Gastroesophageal sphincter (tissue), 4 donors: ENCODE measurements at regions not wholly inside any gene's neighbourhood (a gene's known extent, or its start where the extent isn't known, plus 50 kb on each side); places are given as distances from the start of the nearest gene placed in this dataset.

Source experiments
- ATAC-seq: fragments of 150-250 bp; one replicate; pipeline ENCODE4 v1.9.1; 2016; ENCODE audit warnings: mild to moderate bottlenecking, moderate library complexity
- H3K27ac ChIP-seq, 4 donors: fragments of 200-600 bp; sonication (generic) in 3 of 4; 1 replicate in 3 of 4; 2 replicates in 1 of 4; pipeline ENCODE4 v1.5.1; 2016 to 2019
- H3K27me3 ChIP-seq: fragments of 200-600 bp; sonication (generic); one replicate; pipeline ENCODE4 v1.5.1; 2019
- H3K36me3 ChIP-seq, 2 donors: fragments of 200-600 bp; sonication (generic); one replicate each; pipeline ENCODE4 v1.5.1; 2019; ENCODE audit warnings: control low read depth in 1 of 2
- H3K4me1 ChIP-seq, 3 donors: fragments of 200-600 bp; sonication (generic); 1 replicate in 2 of 3; 2 replicates in 1 of 3; pipeline ENCODE4 v1.5.1; 2016 to 2019; ENCODE audit warnings: control low read depth in 2 of 3
- H3K4me3 ChIP-seq, 2 donors: fragments of 200-600 bp; sonication (generic); one replicate each; pipeline ENCODE4 v1.5.1; 2019; ENCODE audit warnings: mild to moderate bottlenecking in 1 of 2, moderate library complexity in 1 of 2
- H3K9me3 ChIP-seq, 3 donors: fragments of 200-600 bp; sonication (generic); one replicate each; pipeline ENCODE4 v1.5.1; 2017 to 2019; ENCODE audit warnings: control low read depth in 2 of 3
- CTCF ChIP-seq, 4 experiments: fragments of 200-600 bp in 2 of 4; fragments of 450-650 bp in 2 of 4; sonication (generic) in 1 of 4; IDR thresholded peaks; one replicate each; pipeline ENCODE4 v1.5.1; 2017 to 2019; ENCODE audit warnings: antibody characterized with exemption in 4 of 4, mild to moderate bottlenecking in 2 of 4, moderate library complexity in 2 of 4
- EP300 ChIP-seq: sonication (generic); formaldehyde crosslinking; IDR thresholded peaks from one replicate; pipeline ENCODE4 v1.6.1; 2017; ENCODE audit warnings: antibody characterized with exemption, mild to moderate bottlenecking
- POLR2A ChIP-seq, 2 donors: fragments of 450-650 bp; IDR thresholded peaks; one replicate each; pipeline ENCODE4 v1.6.1; 2017; ENCODE audit warnings: antibody characterized with exemption in 2 of 2, mild to moderate bottlenecking in 2 of 2, moderate library complexity in 1 of 2
- POLR2AphosphoS5 ChIP-seq: sonication (generic); formaldehyde crosslinking; IDR thresholded peaks from one replicate; pipeline ENCODE4 v1.6.1; 2017; ENCODE audit warnings: antibody characterized with exemption
- WGBS, 2 donors: methylation state at CpG; one replicate each; pipeline ENCODE4 v1.1.5; 2018; ENCODE audit warnings: low coverage in 1 of 2; 5-methylcytosine and 5-hydroxymethylcytosine counted together

- TF ChIP-seq POLR2A (IDR thresholded peaks at IDR 0.05), result no peak
- no peak for TF ChIP-seq POLR2AphosphoS5
- no peak for TF ChIP-seq EP300
- no peak for TF ChIP-seq CTCF (IDR thresholded peaks at IDR 0.05)
- 70% methylated on average over 2 of the region's 6 CpGs; no CpG with 5 or more reads in 1 of the 2 donors for WGBS, 2 donors
- no peaks in the 10 kb centered on the region for H3K36me3 ChIP-seq
- H3K4me1 ChIP-seq, result no peaks in the 10 kb centered on the region
- no peak overlapping the region for H3K27ac ChIP-seq
- H3K9me3 ChIP-seq, result no peaks in the 10 kb centered on the region
- no peak for ATAC-seq
- no peaks in the 10 kb centered on the region for H3K27me3 ChIP-seq
- H3K4me3 ChIP-seq, result no peak overlapping the region
These were observed 122.3 kb downstream of the QRSL1 start for GRCh38 chr6:106751501-106752252.

GRCh38 chr6:106750946-106751345 lies 121.6 kb downstream of the QRSL1 start:
- 17 to 40% methylated on average over 4 of the region's 4 CpGs for WGBS, 2 donors
- no peak overlapping the region for H3K27ac ChIP-seq
- H3K4me1 ChIP-seq, result no peaks in the 10 kb centered on the region
- no peaks in the 10 kb centered on the region for H3K9me3 ChIP-seq
- TF ChIP-seq EP300 (no peak), CTCF (IDR thresholded peaks at IDR 0.05) (no peak), POLR2A (IDR thresholded peaks at IDR 0.05) (no peak), POLR2AphosphoS5 (no peak)
- H3K36me3 ChIP-seq, result no peaks in the 10 kb centered on the region
- no peak for ATAC-seq
- no peaks in the 10 kb centered on the region for H3K27me3 ChIP-seq
- no peak overlapping the region for H3K4me3 ChIP-seq

- Histone ChIP-seq H3K36me3 (no peaks in the 10 kb centered on the region), H3K4me3 (no peak overlapping the region), H3K27ac (no peak overlapping the region), H3K9me3 (no peaks in the 10 kb centered on the region), H3K4me1 (no peaks in the 10 kb centered on the region), H3K27me3 (no peaks in the 10 kb centered on the region)
- 42 to 49% methylated on average over 4 to 9 of the region's 9 CpGs for whole genome bisulfite sequencing, 2 donors
- ATAC-seq, result no peak
- TF ChIP-seq POLR2AphosphoS5 (no peak), POLR2A (IDR thresholded peaks at IDR 0.05) (no peak), EP300 (no peak), CTCF (IDR thresholded peaks at IDR 0.05) (no peak)
These were observed 121.0 kb downstream of the QRSL1 start for GRCh38 chr6:106750142-106750918.

- Histone ChIP-seq H3K36me3 (no peaks in the 10 kb centered on the region), H3K27ac (no peak overlapping the region), H3K9me3 (peaks cover 0 to 3% (median 0%) of the 10 kb centered on the region in 3 donors), H3K27me3 (no peaks in the 10 kb centered on the region), H3K4me3 (no peak overlapping the region), H3K4me1 (no peaks in the 10 kb centered on the region)
- WGBS, 2 donors, result 47 to 57% methylated on average over 3 to 4 of the region's 4 CpGs
- TF ChIP-seq EP300 (no peak), CTCF (IDR thresholded peaks at IDR 0.05) (no peak), POLR2A (IDR thresholded peaks at IDR 0.05) (no peak), POLR2AphosphoS5 (no peak)
- ATAC-seq, result no peak
These were observed 120.2 kb downstream of the QRSL1 start for GRCh38 chr6:106749609-106750008.
